Trophoblast cell (in vitro differentiated cells and primary cell): ENCODE measurements at regions not wholly inside any gene's neighbourhood (a gene's known extent, or its start where the extent isn't known, plus 50 kb on each side); places are given as distances from the start of the nearest gene placed in this dataset.

Source experiments
- DNase-seq, 2 donors: peaks; one replicate each; pipeline ENCODE4 v3.0.0-alpha.2; 2016
- H2AFZ ChIP-seq: 2 replicates; pipeline ENCODE4 v1.6.1; 2013; ENCODE audit warnings: low read length, moderate library complexity, mild to moderate bottlenecking; ENCODE audit not compliant: insufficient read depth, poor library complexity
- H2AK5ac ChIP-seq: 2 replicates; pipeline ENCODE4 v1.6.1; 2013; ENCODE audit warnings: mild to moderate bottlenecking, low read length
- H2BK120ac ChIP-seq: 2 replicates; pipeline ENCODE4 v1.6.1; 2013; ENCODE audit warnings: low read length, mild to moderate bottlenecking, moderate library complexity; ENCODE audit not compliant: insufficient read depth, poor library complexity
- H2BK12ac ChIP-seq: 2 replicates; pipeline ENCODE4 v1.6.1; 2013; ENCODE audit warnings: mild to moderate bottlenecking, low read length, moderate library complexity
- H2BK5ac ChIP-seq: 2 replicates; pipeline ENCODE4 v1.6.1; 2013; ENCODE audit warnings: low read length, low read depth, moderate library complexity, mild to moderate bottlenecking; ENCODE audit not compliant: poor library complexity
- H3K14ac ChIP-seq: 2 replicates; pipeline ENCODE4 v1.6.1; 2013; ENCODE audit warnings: mild to moderate bottlenecking, low read length
- H3K18ac ChIP-seq: 2 replicates; pipeline ENCODE4 v1.6.1; 2013; ENCODE audit warnings: mild to moderate bottlenecking, low read length
- H3K23ac ChIP-seq: 2 replicates; pipeline ENCODE4 v1.6.1; 2013; ENCODE audit warnings: low read length
- H3K27ac ChIP-seq: 2 replicates; pipeline ENCODE4 v1.5.1; 2013; ENCODE audit warnings: low read depth, mild to moderate bottlenecking, inconsistent platforms, low read length, moderate library complexity
- H3K27me3 ChIP-seq: 2 replicates; pipeline ENCODE4 v1.6.1; 2013; ENCODE audit warnings: inconsistent platforms, mild to moderate bottlenecking, low read length, moderate library complexity; ENCODE audit not compliant: insufficient read depth
- H3K36me3 ChIP-seq, 2 experiments: 1 replicate in 1 of 2; 2 replicates in 1 of 2; pipeline ENCODE4 v1.6.1; 2013; ENCODE audit warnings: low read length in 2 of 2, mild to moderate bottlenecking in 2 of 2, moderate library complexity in 1 of 2; ENCODE audit not compliant: insufficient read depth in 2 of 2, control insufficient read depth in 1 of 2
- H3K4ac ChIP-seq: 2 replicates; pipeline ENCODE4 v1.6.1; 2013; ENCODE audit warnings: low read depth, mild to moderate bottlenecking, low read length, moderate library complexity
- H3K4me1 ChIP-seq, 2 experiments: 1 replicate in 1 of 2; 2 replicates in 1 of 2; pipeline ENCODE4 v1.6.1; 2013; ENCODE audit warnings: low read length in 2 of 2, mild to moderate bottlenecking in 2 of 2, moderate library complexity in 1 of 2; ENCODE audit not compliant: insufficient read depth in 2 of 2, control insufficient read depth in 1 of 2
- H3K4me2 ChIP-seq: 2 replicates; pipeline ENCODE4 v1.6.1; 2013; ENCODE audit warnings: inconsistent platforms, mild to moderate bottlenecking, low read length, moderate library complexity
- H3K4me3 ChIP-seq: 2 replicates; pipeline ENCODE4 v1.5.1; 2013; ENCODE audit warnings: mild to moderate bottlenecking, low read depth, low read length, inconsistent platforms
- H3K79me1 ChIP-seq: one replicate; pipeline ENCODE4 v1.6.1; 2013; ENCODE audit warnings: low read length
- H3K79me2 ChIP-seq: 2 replicates; pipeline ENCODE4 v1.6.1; 2013; ENCODE audit warnings: low read length, mild to moderate bottlenecking; ENCODE audit not compliant: control insufficient read depth, insufficient read depth, poor library complexity
- H3K9ac ChIP-seq: 2 replicates; pipeline ENCODE4 v1.6.1; 2013; ENCODE audit warnings: mild to moderate bottlenecking, low read length
- H3K9me3 ChIP-seq: 2 replicates; pipeline ENCODE4 v1.6.1; 2013; ENCODE audit warnings: low read depth, mild to moderate bottlenecking, control low read depth, inconsistent platforms, low read length; ENCODE audit not compliant: insufficient read depth
- H4K12ac ChIP-seq: 2 replicates; pipeline ENCODE4 v1.6.1; 2013; ENCODE audit warnings: low read depth, mild to moderate bottlenecking, low read length, moderate library complexity
- H4K8ac ChIP-seq: 2 replicates; pipeline ENCODE4 v1.6.1; 2013; ENCODE audit warnings: low read depth, mild to moderate bottlenecking, low read length, moderate library complexity
- H4K91ac ChIP-seq: one replicate; pipeline ENCODE4 v1.6.1; 2013; ENCODE audit warnings: low read depth, mild to moderate bottlenecking, low read length, moderate library complexity
- WGBS: extraction: QIAGEN DNeasy Blood & Tissue Kit; methylation state at CpG from one replicate; pipeline ENCODE4 v1.1.7; 2013; ENCODE audit warnings: missing lambda C conversion rate; ENCODE audit not compliant: insufficient read length, insufficient coverage; ENCODE audit errors: extremely low coverage; 5-methylcytosine and 5-hydroxymethylcytosine counted together

DNA sequence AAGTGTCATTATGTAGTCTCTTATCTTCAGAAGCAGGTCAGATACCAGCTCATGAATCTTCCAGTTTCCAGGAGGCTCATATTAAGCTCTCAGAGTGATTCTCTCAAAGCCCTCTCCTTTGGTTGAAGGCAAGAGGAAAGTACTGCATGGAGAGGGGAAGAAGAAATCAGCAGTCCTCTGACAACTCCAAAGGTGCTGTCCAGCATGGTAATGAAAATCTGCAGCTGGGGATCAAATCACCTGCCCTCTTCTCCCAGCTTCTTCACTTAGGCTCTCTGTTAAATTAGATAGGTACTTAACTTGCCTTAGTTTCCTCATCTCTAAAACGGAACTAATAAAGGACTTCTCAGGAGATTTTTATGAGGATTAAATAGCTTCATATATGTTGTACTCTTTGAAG lies 738.8 kb upstream of the GOLIM4 start:
- H3K27me3 ChIP-seq = no peaks in the 10 kb centered on the region
- H2AK5ac ChIP-seq = no peak overlapping the region
- no peaks in the 10 kb centered on the region for H3K79me1 ChIP-seq
- no peak overlapping the region for H4K12ac ChIP-seq
- no peak overlapping the region for H4K91ac ChIP-seq
- H2BK12ac ChIP-seq = no peak overlapping the region
- no peaks in the 10 kb centered on the region for H3K4me1 ChIP-seq
- H4K8ac ChIP-seq = no peak overlapping the region
- no peaks in the 10 kb centered on the region for H3K36me3 ChIP-seq
- H3K4me3 ChIP-seq = no peak overlapping the region
- no peak overlapping the region for H2BK5ac ChIP-seq
- H2BK120ac ChIP-seq = no peak overlapping the region
- H3K27ac ChIP-seq = no peak overlapping the region
- no peak overlapping the region for H2AFZ ChIP-seq
- no peak overlapping the region for H3K18ac ChIP-seq
- H3K4me2 ChIP-seq = no peak overlapping the region
- no CpG with 5 or more reads among the region's 1 CpG for WGBS
- no peaks in the 10 kb centered on the region for H3K9me3 ChIP-seq
- no peak for DNase-seq
- no peak overlapping the region for H3K9ac ChIP-seq
- no peak overlapping the region for H3K14ac ChIP-seq
- no peak overlapping the region for H3K4ac ChIP-seq
- H3K23ac ChIP-seq = no peak overlapping the region
- no peaks in the 10 kb centered on the region for H3K79me2 ChIP-seq

DNA sequence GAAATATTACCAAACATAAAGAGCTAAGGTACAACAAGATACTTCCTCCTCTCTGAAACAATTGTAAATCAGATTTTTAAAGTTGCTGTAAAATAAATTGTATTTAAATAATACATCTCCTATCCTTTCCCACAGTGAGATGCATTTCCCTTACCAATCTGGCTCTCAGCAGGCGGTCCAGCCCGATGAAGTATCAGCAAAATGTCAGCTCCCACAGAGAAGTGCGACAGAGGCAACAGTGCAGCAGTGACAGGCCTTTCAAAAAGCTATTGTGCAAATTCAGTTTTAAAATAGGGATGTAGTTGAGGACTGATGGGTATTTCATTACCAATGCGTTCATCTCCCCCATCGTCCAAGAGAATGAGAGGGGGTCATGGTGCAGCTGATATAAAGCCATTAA lies 733.2 kb upstream of the GOLIM4 start:
- Histone ChIP-seq H4K12ac (no peak overlapping the region), H3K4me1 (no peaks in the 10 kb centered on the region), H3K4me2 (no peak overlapping the region), H4K8ac (no peak overlapping the region), H3K4ac (no peak overlapping the region), H2BK12ac (no peak overlapping the region), H2BK5ac (no peak overlapping the region), H3K36me3 (no peaks in the 10 kb centered on the region), H3K23ac (no peak overlapping the region), H3K27me3 (no peaks in the 10 kb centered on the region), H3K14ac (no peak overlapping the region), H3K79me2 (no peaks in the 10 kb centered on the region), H2BK120ac (no peak overlapping the region), H4K91ac (no peak overlapping the region), H3K27ac (no peak overlapping the region), H2AK5ac (no peak overlapping the region), H3K4me3 (no peak overlapping the region), H2AFZ (no peak overlapping the region), H3K79me1 (no peaks in the 10 kb centered on the region), H3K9ac (no peak overlapping the region), H3K9me3 (no peaks in the 10 kb centered on the region), H3K18ac (no peak overlapping the region)
- no peak for DNase-seq
- WGBS = no CpG with 5 or more reads among the region's 5 CpGs

DNA sequence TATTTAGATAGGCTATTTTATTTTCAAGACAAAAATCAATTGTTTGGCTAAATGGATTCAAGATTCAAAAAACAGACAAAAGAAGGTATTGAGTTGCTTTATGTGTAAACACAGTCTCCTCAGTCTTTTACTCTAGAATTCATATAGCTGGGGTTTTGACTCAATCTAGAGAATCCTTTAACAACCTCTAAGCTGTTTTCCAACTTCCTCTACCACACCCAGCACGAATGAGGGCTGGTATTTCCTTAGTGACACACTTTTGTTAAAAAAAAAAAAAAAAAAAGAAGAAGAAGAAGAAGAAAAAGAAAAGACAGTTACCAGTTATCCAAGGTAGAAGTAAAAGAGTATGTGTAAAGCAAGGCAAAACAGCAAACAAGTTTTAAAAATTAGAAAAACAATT lies 732.8 kb upstream of the GOLIM4 start:
- no peak for DNase-seq
- no peak overlapping the region for H2AFZ ChIP-seq
- no peaks in the 10 kb centered on the region for H3K79me2 ChIP-seq

DNA sequence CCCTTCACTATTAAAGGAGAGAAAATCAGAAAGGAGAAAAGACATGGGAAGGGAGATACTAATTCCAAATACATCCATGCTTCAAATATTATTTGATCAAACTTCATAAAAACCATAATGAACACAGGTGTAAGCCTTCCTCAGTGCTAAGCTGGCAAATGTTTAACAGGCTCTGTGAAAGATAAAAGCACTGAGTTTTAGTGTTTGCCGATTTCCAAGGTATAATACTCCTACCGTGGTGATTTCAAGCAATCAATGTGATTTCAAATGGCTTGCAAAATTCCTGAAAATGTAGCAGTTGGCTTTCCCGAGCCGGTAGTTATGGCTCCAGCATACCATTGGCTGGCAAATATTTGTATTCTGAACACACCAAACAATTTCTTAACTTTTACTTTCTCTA lies 732.3 kb upstream of the GOLIM4 start:
- H3K27ac ChIP-seq = no peak overlapping the region
- H3K4me1 ChIP-seq = no peaks in the 10 kb centered on the region
- H4K12ac ChIP-seq = no peak overlapping the region
- H4K91ac ChIP-seq = no peak overlapping the region
- no peak overlapping the region for H2BK5ac ChIP-seq
- H3K4me2 ChIP-seq = no peak overlapping the region
- no peak overlapping the region for H3K4me3 ChIP-seq
- no peak overlapping the region for H2AK5ac ChIP-seq
- no peak overlapping the region for H3K14ac ChIP-seq
- H3K79me2 ChIP-seq = no peaks in the 10 kb centered on the region
- no peak overlapping the region for H2AFZ ChIP-seq
- no peaks in the 10 kb centered on the region for H3K36me3 ChIP-seq
- WGBS = no CpG with 5 or more reads among the region's 4 CpGs
- H4K8ac ChIP-seq = no peak overlapping the region
- DNase-seq = no peak
- no peak overlapping the region for H3K18ac ChIP-seq
- H3K27me3 ChIP-seq = no peaks in the 10 kb centered on the region
- no peak overlapping the region for H3K9ac ChIP-seq
- H3K4ac ChIP-seq = no peak overlapping the region
- no peaks in the 10 kb centered on the region for H3K9me3 ChIP-seq
- no peaks in the 10 kb centered on the region for H3K79me1 ChIP-seq
- no peak overlapping the region for H2BK120ac ChIP-seq
- no peak overlapping the region for H3K23ac ChIP-seq
- H2BK12ac ChIP-seq = no peak overlapping the region

More for the DNA sequence above, 732.8 kb upstream of the GOLIM4 start:
- Histone ChIP-seq H3K18ac (no peak overlapping the region), H3K23ac (no peak overlapping the region), H3K4me3 (no peak overlapping the region), H3K4ac (no peak overlapping the region), H4K12ac (no peak overlapping the region), H3K9ac (no peak overlapping the region), H3K4me2 (no peak overlapping the region), H3K14ac (no peak overlapping the region), H3K27ac (no peak overlapping the region), H3K4me1 (no peaks in the 10 kb centered on the region), H4K91ac (no peak overlapping the region), H2AK5ac (no peak overlapping the region), H2BK12ac (no peak overlapping the region), H2BK5ac (no peak overlapping the region), H3K27me3 (no peaks in the 10 kb centered on the region), H3K36me3 (no peaks in the 10 kb centered on the region), H3K79me1 (no peaks in the 10 kb centered on the region), H2BK120ac (no peak overlapping the region), H3K9me3 (no peaks in the 10 kb centered on the region), H4K8ac (no peak overlapping the region)
- WGBS = no CpG with 5 or more reads among the region's 1 CpG
